Sigmoid colon (tissue), 4 donors: ENCODE measurements at regions not wholly inside any gene's neighbourhood (a gene's known extent, or its start where the extent isn't known, plus 50 kb on each side); places are given as distances from the start of the nearest gene placed in this dataset.

ENCODE experiments used
- EP300 ChIP-seq, 4 donors: sonication (generic); formaldehyde crosslinking; IDR thresholded peaks; one replicate each; pipeline ENCODE4 v1.6.1; 2017; ENCODE audit warnings: antibody characterized with exemption in 4 of 4
- POLR2A ChIP-seq, 2 donors: fragments of 450-650 bp; IDR thresholded peaks; one replicate each; pipeline ENCODE4 v1.6.1; 2016; ENCODE audit warnings: antibody characterized with exemption in 2 of 2, mild to moderate bottlenecking in 2 of 2, moderate library complexity in 2 of 2
- POLR2AphosphoS5 ChIP-seq, 4 donors: sonication (generic); formaldehyde crosslinking; IDR thresholded peaks; one replicate each; pipeline ENCODE4 v1.6.1; 2017; ENCODE audit warnings: antibody characterized with exemption in 4 of 4
- TF ChIP-seq, protein P1 (sequence below), 4 experiments: fragments of 450-650 bp in 3 of 4; fragments of 200-600 bp in 1 of 4; IDR thresholded peaks; one replicate each; pipeline ENCODE4 v1.5.1; 2016 to 2019; ENCODE audit warnings: antibody characterized with exemption in 4 of 4, mild to moderate bottlenecking in 3 of 4, moderate library complexity in 2 of 4

DNA sequence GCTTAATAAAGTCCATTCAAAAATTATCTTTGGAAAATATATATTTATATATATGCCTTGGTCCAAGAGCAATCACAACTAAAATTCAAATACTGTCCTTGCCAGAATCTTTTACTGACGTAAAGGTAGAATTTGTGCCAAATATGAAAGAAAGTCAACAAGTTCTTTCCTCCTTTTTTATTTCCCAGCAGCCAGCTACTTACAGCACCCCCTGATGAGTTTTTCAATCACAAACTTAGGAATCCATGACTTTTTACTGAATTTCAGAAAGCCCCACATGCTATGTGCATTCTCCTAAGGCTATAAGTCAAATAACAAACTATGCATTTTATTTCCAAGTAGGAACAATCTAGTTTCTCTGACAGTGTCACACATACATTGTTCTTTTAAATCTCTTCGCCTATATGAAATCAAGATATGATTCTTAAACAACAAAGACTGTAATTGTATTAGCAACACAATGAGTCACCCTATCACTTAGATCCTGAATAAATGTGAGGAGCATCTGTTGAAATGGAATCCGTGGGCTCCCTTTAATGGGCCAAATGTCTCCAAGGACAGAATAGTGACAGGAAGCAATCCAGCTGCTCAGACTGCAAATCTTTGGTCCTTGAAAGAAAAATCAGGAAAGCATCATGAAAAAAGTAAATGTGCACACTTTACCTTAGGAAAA is 271.4 kb downstream of the DUSP6 start:
- TF ChIP-seq, protein P1, sequence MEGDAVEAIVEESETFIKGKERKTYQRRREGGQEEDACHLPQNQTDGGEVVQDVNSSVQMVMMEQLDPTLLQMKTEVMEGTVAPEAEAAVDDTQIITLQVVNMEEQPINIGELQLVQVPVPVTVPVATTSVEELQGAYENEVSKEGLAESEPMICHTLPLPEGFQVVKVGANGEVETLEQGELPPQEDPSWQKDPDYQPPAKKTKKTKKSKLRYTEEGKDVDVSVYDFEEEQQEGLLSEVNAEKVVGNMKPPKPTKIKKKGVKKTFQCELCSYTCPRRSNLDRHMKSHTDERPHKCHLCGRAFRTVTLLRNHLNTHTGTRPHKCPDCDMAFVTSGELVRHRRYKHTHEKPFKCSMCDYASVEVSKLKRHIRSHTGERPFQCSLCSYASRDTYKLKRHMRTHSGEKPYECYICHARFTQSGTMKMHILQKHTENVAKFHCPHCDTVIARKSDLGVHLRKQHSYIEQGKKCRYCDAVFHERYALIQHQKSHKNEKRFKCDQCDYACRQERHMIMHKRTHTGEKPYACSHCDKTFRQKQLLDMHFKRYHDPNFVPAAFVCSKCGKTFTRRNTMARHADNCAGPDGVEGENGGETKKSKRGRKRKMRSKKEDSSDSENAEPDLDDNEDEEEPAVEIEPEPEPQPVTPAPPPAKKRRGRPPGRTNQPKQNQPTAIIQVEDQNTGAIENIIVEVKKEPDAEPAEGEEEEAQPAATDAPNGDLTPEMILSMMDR (IDR thresholded peaks at IDR 0.05), result no peak
- no peak for TF ChIP-seq POLR2AphosphoS5 (IDR thresholded peaks at IDR 0.05)
- no peak for TF ChIP-seq EP300 (IDR thresholded peaks at IDR 0.05)
- TF ChIP-seq POLR2A (IDR thresholded peaks at IDR 0.05), result no peak
